Stomach (tissue), 4 donors: ENCODE measurements at regions not wholly inside any gene's neighbourhood (a gene's known extent, or its start where the extent isn't known, plus 50 kb on each side); places are given as distances from the start of the nearest gene placed in this dataset.

Source experiments
- CTCF ChIP-seq, 7 experiments: fragments of 450-650 bp in 4 of 7; fragments of 200-600 bp in 3 of 7; sonication (generic) in 3 of 7; IDR thresholded peaks; one replicate each; pipeline ENCODE4 v1.5.1; 2016 to 2019; ENCODE audit warnings: antibody characterized with exemption in 7 of 7, control low read depth in 2 of 7, mild to moderate bottlenecking in 1 of 7
- EP300 ChIP-seq: sonication (generic); formaldehyde crosslinking; IDR thresholded peaks from one replicate; pipeline ENCODE4 v1.6.1; 2017; ENCODE audit warnings: antibody characterized with exemption
- POLR2A ChIP-seq, 4 donors: fragments of 450-650 bp; IDR thresholded peaks; one replicate each; pipeline ENCODE4 v1.6.1; 2016; ENCODE audit warnings: antibody characterized with exemption in 4 of 4, control low read depth in 2 of 4, mild to moderate bottlenecking in 1 of 4, moderate library complexity in 1 of 4

DNA sequence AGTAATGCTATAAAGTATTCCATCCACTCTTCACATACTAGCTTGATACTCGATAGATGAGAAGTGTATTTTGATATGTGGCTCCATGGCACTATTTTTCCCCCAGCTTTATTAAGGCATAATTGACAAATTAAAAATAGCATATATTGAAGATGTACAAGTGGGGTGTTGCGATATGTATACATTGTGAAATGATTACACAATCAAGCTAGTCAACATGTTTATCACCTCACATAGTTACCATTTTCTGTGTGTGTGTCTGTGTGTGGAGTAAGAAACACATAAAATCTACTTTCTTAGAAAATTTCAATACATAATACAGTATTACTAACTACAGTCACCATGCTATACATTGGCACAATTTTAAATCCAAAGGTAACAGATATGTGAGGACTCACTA lies 82.5 kb upstream of the MYT1L start:
- TF ChIP-seq POLR2A (IDR thresholded peaks at IDR 0.05) (no peak), CTCF (IDR thresholded peaks at IDR 0.05) (no peak), EP300 (no peak)
